ENCODE measurements at regions not wholly inside any gene's neighbourhood (a gene's known extent, or its start where the extent isn't known, plus 50 kb on each side); places are given as distances from the start of the nearest gene placed in this dataset.

DNA sequence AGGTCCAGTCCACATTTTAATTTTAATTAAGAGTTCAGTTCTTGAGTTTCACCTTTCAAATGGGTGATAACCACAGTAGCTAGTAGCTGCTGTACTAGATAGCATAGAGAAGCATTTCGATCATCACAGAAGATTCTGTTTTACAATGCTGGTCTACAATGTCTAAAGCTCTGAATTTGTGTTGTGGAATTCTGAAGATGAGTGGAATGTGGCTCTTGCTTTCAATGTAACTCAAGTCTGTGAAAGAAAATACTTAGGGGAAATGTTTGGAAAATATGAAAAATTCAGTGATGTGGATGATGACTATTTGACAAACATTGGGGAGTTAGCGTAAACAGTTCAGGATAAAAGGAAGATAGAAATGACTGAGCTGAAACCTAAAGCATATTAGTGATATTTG, 139.4 kb downstream of the GNAT3 start:
- TF ChIP-seq CTCF (conservative IDR thresholded peaks at IDR 0.05; ENCODE audit: low read depth in 2 of 2) = no peak
- no peak for TF ChIP-seq REST (IDR thresholded peaks at IDR 0.05; ENCODE audit: unreplicated experiment)
- no peak for TF ChIP-seq ETS1 (IDR thresholded peaks at IDR 0.05)
- no peak for TF ChIP-seq CREB1 (CRISPR knock-in tag; IDR thresholded peaks at IDR 0.05; ENCODE audit: low read depth)
- no peak for TF ChIP-seq EZH2phosphoT487 (IDR thresholded peaks at IDR 0.05; ENCODE audit: unreplicated experiment)
- TF ChIP-seq EZH2 (IDR thresholded peaks at IDR 0.05; ENCODE audit: low read depth, unreplicated experiment) = no peak
- TF ChIP-seq NANOG (IDR thresholded peaks at IDR 0.05; ENCODE audit: borderline replicate concordance) = no peak
- no peak for TF ChIP-seq STAT1 (IDR thresholded peaks at IDR 0.05; ENCODE audit: unreplicated experiment)
- TF ChIP-seq POLR2AphosphoS5 (IDR thresholded peaks at IDR 0.05; ENCODE audit: low read depth) = no peak
- no peak for TF ChIP-seq ZNF331 (CRISPR knock-in tag; IDR thresholded peaks at IDR 0.05; ENCODE audit: low read depth)

Measured in GM23338 (cell line).